Lower leg skin (tissue), 3 donors: ENCODE measurements at regions not wholly inside any gene's neighbourhood (a gene's known extent, or its start where the extent isn't known, plus 50 kb on each side); places are given as distances from the start of the nearest gene placed in this dataset.

ENCODE experiments used
- CTCF ChIP-seq, 3 donors: fragments of 450-650 bp; IDR thresholded peaks; one replicate each; pipeline ENCODE4 v1.5.1; 2016; ENCODE audit warnings: antibody characterized with exemption in 3 of 3, mild to moderate bottlenecking in 3 of 3, moderate library complexity in 2 of 3
- POLR2A ChIP-seq, 2 donors: fragments of 450-650 bp; IDR thresholded peaks; one replicate each; pipeline ENCODE4 v1.6.1; 2016 to 2017; ENCODE audit warnings: antibody characterized with exemption in 2 of 2, mild to moderate bottlenecking in 1 of 2, moderate library complexity in 1 of 2

GRCh38 chr9:108568093-108568492 lies 287.7 kb downstream of the ACTL7B start:
- TF ChIP-seq CTCF (IDR thresholded peaks at IDR 0.05) (no peak), POLR2A (IDR thresholded peaks at IDR 0.05) (no peak)
